Iris pigment epithelial cell (primary cell): ENCODE measurements at regions not wholly inside any gene's neighbourhood (a gene's known extent, or its start where the extent isn't known, plus 50 kb on each side); places are given as distances from the start of the nearest gene placed in this dataset.
"Not testable (repeated sequence)": the region's sequence is repeated elsewhere in the genome, so short reads cannot be mapped to it uniquely, and the experiment has no call there.

Experiments used
- DNase-seq: peaks from one replicate; pipeline ENCODE4 v3.0.0-alpha.2; 2011; ENCODE audit warnings: low read depth

- DNase-seq: no peak
These were observed 258.5 kb downstream of the CRLF2 start for GRCh38 chrX:953879-954482.

GRCh38 chrX:952816-953215, 259.6 kb downstream of the CRLF2 start:
- DNase-seq: no peak

DNA sequence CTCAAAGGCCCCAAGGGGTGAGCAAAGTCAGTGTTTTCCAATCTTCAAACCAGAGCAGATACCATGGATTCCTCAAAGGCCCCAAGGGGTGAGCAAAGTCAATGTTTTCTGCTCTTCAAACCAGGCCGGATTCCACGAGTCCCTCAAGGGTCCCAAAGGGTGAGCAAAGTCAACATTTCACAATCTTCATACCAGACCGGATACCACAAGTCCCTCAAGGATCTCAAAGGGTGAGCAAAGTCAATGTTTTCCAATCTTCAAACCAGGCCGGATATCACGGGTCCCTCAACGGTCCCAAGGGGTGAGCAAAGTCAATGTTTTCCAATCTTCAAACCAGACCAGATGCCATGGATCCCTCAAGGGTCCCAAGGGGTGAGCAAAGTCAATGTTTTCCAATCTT, 265.2 kb downstream of the CRLF2 start:
- not testable (repeated sequence) for DNase-seq

GRCh38 chrX:943035-943434, 269.4 kb downstream of the CRLF2 start:
- no peak for DNase-seq

DNA sequence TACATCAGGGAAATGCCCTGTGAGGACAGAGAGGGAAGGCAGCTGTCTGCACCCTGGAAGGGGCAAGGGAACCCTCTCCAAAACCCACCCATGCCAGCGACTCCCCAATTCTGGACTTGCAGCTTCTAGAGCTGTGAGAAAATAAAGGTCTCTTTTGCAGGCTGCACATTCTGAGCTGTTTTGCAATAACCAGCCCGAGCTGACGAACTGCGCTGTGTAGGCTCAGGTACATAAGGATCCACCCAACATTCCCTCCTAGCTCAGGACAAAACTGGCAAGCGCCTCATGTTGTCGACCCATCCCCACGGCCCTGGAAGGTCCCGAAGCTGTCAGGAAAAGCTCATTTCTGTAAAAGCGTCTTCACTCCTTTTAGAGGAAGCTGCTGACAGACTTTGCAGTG, 271.8 kb downstream of the CRLF2 start:
- no peak for DNase-seq

DNA sequence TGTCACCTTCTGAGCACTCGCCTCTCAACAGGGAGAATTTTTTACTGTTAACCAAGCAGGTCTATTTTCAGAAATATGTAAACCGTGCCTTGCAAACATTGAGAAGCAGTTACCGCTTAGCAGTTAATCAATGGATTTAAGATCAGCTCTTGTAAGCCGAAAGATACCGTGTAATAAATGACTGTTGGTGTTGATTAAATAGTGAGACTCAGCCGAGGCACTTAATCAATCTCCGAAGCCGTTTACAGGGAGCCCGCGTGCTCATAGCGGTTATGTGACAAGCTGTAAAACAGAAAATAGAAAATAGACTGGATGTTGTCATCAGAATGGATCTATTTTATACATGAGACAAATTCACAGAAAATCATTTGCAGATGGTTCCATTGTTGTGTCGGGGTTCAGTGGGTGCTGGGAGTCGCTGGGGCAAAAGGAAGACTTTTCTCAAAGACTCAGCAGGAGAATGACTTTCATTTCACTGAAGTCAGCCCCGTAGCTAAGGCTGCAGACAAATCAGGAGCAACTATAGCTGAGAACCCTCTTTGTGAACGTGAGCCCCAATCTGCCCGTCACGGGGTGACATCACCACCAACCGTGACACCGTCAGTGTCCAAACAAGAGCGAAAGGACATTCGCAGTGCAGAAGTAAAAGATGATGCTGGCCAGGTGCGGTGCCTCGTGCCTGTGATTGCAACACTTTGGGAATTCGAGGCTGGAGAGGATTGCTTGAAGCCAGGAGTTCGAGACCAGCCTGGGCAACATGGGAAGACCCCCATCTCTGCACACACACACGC, 275.3 kb downstream of the CRLF2 start:
- DNase-seq: no peak

DNA sequence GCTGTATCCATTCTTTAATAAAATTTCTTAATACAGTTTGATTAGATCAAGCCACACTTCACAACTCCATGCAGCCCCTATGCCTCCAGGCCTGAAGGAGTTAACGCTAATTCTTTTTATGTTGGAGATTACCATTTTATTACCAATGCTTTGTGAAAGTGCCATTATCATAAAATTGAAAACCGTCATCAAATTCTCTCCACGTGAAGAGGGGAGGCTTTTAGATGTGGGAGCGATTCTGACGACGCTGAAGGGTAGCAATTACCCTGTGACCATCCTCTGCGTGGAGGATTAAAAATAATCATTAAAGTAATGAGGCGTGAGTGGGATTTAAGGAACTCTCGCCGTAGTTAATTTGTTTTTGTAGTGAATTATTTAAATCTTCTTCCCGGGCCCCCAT, 278.8 kb downstream of the CRLF2 start:
- DNase-seq: no peak

- no peak for DNase-seq
These were observed 283.8 kb downstream of the CRLF2 start for GRCh38 chrX:928606-929005.

GRCh38 chrX:926991-927390, 285.5 kb downstream of the CRLF2 start:
- no peak for DNase-seq

DNA sequence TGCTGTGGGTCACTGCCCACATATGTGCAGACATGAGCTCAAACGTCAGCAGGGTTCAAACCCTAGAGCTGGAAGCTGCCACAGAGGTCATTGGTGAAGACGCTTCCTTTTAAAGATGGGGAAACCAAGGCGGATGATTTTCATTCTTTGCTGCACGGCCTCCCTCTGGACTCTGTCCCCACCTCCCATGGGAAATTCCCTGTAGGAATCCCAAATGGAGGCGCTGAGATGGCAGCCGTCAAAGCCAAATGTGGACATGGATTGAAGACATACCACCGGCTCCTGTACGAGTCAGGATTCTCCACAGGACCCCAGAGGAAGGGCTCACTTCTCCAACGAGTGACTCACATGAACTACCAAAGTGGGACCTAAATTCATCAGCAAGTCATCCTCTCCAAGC, 286.4 kb downstream of the CRLF2 start:
- DNase-seq: no peak

GRCh38 chrX:925652-926061, 286.8 kb downstream of the CRLF2 start:
- no peak for DNase-seq

DNA sequence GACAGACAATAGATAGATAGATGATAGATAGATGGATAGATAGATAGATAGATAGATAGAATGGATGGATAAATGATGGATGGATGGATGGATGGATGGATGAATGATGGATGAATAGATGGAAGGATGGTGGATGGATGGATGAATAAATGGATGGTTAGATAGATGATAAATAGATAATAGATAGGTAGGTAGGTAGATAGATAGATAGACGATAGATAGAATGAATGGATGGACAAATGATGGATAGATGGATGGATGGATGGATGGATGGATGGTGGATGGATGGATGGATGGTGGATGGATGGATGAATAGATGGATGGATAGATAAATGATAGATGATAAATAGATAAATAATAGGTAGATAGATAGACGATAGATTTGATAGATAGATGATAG, 287.4 kb downstream of the CRLF2 start:
- no peak for DNase-seq

- no peak for DNase-seq
These were observed 288.4 kb downstream of the CRLF2 start for GRCh38 chrX:924017-924416.

DNA sequence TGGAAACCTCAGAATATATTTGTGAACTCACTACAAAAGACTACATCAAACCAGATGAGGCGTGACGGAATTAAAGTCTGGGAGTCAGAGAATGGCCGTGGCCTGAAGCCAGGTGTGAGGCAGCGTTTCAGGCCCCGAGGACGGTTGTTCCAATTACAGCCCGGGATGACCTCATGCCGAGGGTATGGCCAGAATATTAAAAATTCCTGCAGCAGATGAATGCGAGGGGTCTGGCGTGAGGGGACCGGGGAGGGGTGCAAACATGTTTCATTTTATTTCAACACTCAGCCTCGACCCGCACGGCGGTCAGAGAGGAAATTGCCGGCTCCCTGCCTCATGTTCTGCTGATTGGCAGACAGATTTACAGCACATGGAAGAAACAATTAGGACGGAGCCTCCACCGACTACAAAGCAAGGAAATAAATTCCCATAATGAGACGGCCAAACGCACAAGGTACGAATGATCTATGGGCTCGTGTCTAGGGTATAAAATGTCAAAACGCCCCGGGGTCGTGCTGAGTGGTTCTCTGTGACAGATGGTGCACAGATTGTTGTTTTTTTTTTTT, 289.7 kb downstream of the SHOX start:
- peak; percentile 52 for DNase-seq

- DNase-seq: peak; percentile 2
These were observed 285.6 kb downstream of the SHOX start for GRCh38 chrX:916230-916599.

GRCh38 chrX:915427-916229, 285.0 kb downstream of the SHOX start:
- DNase-seq: no peak

DNA sequence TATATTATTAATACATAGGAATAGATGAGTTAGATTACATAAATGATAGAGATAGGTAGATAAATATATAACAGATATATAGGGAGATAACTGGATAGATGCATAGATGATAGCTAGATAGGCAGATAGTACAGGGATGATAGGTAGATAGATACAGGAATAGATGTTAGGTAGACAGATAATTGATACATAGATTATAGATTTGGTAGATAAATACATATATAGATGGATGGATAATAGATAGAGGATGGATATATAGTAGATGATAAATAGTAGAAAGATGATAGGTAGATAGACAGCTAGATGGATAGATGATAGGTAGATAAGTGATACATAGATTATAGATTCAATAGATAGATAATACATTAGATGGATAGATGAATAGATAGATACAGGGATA, 283.6 kb downstream of the SHOX start:
- DNase-seq: no peak

GRCh38 chrX:912677-913076, 282.1 kb downstream of the SHOX start:
- no peak for DNase-seq

GRCh38 chrX:909068-909467, 278.5 kb downstream of the SHOX start:
- not testable (repeated sequence) for DNase-seq

DNA sequence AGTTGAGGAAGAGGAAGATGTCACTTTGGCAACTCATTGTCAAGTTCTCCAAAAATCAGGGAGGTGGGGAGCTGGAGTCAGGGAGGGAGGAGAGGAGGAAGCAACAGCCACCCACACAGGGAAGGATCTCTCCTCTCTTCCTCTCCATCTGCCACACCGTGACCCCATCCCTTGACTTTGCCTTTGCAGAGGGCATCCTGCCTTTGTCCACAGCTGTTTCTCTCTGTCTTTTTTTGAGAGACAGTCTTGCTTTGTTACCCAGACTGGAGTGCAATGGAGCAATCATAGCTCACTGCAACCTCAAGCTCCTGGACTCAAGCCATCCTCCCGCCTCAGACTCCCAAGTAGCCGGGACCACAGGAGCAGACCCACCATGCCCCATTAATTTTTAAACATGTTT, 276.0 kb downstream of the SHOX start:
- no peak for DNase-seq

GRCh38 chrX:905848-906566, 275.4 kb downstream of the SHOX start:
- DNase-seq: no peak

- DNase-seq: no peak
These were observed 272.5 kb downstream of the SHOX start for GRCh38 chrX:903116-903515.
